Esophagus squamous epithelium (tissue), 5 donors: ENCODE measurements at regions not wholly inside any gene's neighbourhood (a gene's known extent, or its start where the extent isn't known, plus 50 kb on each side); places are given as distances from the start of the nearest gene placed in this dataset.

Experiments
- DNase-seq: peaks from one replicate; lab custom pipeline; 2025; lab: John Stamatoyannopoulos, UW
- H3K27ac ChIP-seq, 4 donors: fragments of 200-600 bp; sonication (generic); one replicate each; pipeline ENCODE4 v1.5.1; 2016 to 2019; ENCODE audit warnings: mild to moderate bottlenecking in 1 of 4
- H3K27me3 ChIP-seq, 4 donors: fragments of 200-600 bp; sonication (generic); 1 replicate in 3 of 4; 2 replicates in 1 of 4; pipeline versions ENCODE4 v1.5.1 to v1.6.0; 2017 to 2021; ENCODE audit warnings: antibody characterized with exemption in 1 of 4
- H3K36me3 ChIP-seq, 3 donors: fragments of 200-600 bp; sonication (generic); one replicate each; pipeline ENCODE4 v1.5.1; 2016 to 2019
- H3K4me1 ChIP-seq, 3 donors: fragments of 200-600 bp; sonication (generic); one replicate each; pipeline ENCODE4 v1.5.1; 2017 to 2019
- H3K4me3 ChIP-seq, 4 donors: fragments of 200-600 bp; sonication (generic); 1 replicate in 3 of 4; 2 replicates in 1 of 4; pipeline ENCODE4 v1.5.1; 2016 to 2019; ENCODE audit warnings: mild to moderate bottlenecking in 2 of 4, moderate library complexity in 1 of 4
- H3K9me3 ChIP-seq, 3 donors: fragments of 200-600 bp; sonication (generic); one replicate each; pipeline ENCODE4 v1.5.1; 2016 to 2019
- CTCF ChIP-seq, 6 experiments: fragments of 450-650 bp in 4 of 6; fragments of 200-600 bp in 2 of 6; sonication (generic) in 2 of 6; IDR thresholded peaks; one replicate each; pipeline ENCODE4 v1.5.1; 2016 to 2019; ENCODE audit warnings: antibody characterized with exemption in 6 of 6, mild to moderate bottlenecking in 4 of 6, moderate library complexity in 4 of 6
- POLR2A ChIP-seq, 4 donors: fragments of 450-650 bp; IDR thresholded peaks; one replicate each; pipeline ENCODE4 v1.6.1; 2017; ENCODE audit warnings: antibody characterized with exemption in 4 of 4, mild to moderate bottlenecking in 4 of 4, moderate library complexity in 3 of 4
- WGBS, 2 donors: methylation state at CpG; one replicate each; pipeline ENCODE4 v1.1.5; 2018; 5-methylcytosine and 5-hydroxymethylcytosine counted together
- intact Hi-C: fragments of 100-400 bp; cut with DNase I; formaldehyde crosslinking; loops from one replicate; pipeline ENCODE4 v1.15.0; 2022
- donor health status: DM: yes; HTN: yes; CAD: no.

GRCh38 chrY:8495243-8495642, 842.0 kb upstream of the TSPY4 start:
- no peak overlapping the region for H3K4me3 ChIP-seq
- intact Hi-C loops = no loop called here
- no peaks in the 10 kb centered on the region for H3K27me3 ChIP-seq
- no peaks in the 10 kb centered on the region for H3K4me1 ChIP-seq
- DNase-seq = no peak
- no peak overlapping the region for H3K27ac ChIP-seq
- 44% methylated on average over 2 of the region's 2 CpGs; no CpG with 5 or more reads in 1 of the 2 donors for WGBS, 2 donors
- H3K9me3 ChIP-seq = no peaks in the 10 kb centered on the region
- TF ChIP-seq CTCF (IDR thresholded peaks at IDR 0.05) (no peak), POLR2A (IDR thresholded peaks at IDR 0.05) (no peak)
- no peaks in the 10 kb centered on the region for H3K36me3 ChIP-seq

DNA sequence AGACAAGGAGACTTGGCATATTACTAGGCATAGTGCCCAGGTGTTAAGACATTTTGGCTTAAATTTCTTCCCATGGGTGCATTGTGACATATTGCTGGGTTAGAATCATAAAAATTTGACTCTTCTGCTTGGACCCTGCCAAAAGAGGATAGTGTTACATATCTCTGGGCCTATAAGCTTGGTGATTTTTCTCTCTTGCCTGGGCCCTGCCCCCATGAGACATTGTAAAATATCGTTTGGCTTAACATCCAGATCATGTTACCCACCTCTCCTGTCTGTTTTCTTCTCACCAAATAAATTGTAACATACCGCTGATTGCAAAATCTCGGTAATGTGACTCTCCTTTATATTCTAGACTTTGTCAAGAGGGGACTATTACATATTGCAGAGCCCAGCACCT, 836.4 kb upstream of the TSPY4 start:
- Histone ChIP-seq H3K27me3 (no peaks in the 10 kb centered on the region), H3K4me1 (no peaks in the 10 kb centered on the region), H3K4me3 (no peak overlapping the region), H3K36me3 (no peaks in the 10 kb centered on the region), H3K27ac (no peak overlapping the region), H3K9me3 (no peaks in the 10 kb centered on the region)
- 54% methylated on average over 3 of the region's 3 CpGs; no CpG with 5 or more reads in 1 of the 2 donors for WGBS, 2 donors
- no peak for TF ChIP-seq POLR2A (IDR thresholded peaks at IDR 0.05)
- TF ChIP-seq CTCF (IDR thresholded peaks at IDR 0.05) = no peak
- no peak for DNase-seq
- intact Hi-C loops = no loop called here

DNA sequence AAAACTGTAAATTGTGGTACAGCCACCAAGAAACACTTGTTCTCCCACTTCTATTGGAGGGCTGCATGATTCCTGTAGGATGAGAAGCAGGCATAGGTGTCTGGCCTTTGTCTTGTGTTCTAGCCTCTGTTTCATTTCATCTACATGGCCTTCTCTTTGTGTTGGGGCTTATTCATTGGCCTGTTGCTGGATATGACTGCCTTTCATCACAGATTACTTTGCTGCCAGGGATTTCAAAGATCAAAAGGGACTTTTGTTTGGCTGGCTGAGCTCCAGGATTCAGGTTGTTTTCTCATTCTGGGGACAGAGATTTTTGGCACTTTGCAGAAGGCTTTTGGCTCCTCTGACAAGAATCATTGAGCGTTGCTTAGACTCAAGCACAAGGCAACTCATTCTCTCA, 803.8 kb upstream of the TSPY4 start:
- no peak for TF ChIP-seq CTCF (IDR thresholded peaks at IDR 0.05)
- TF ChIP-seq POLR2A (IDR thresholded peaks at IDR 0.05) = no peak
- intact Hi-C loops = no loop called here
- H3K4me1 ChIP-seq = no peaks in the 10 kb centered on the region
- no peak overlapping the region for H3K27ac ChIP-seq
- H3K36me3 ChIP-seq = no peaks in the 10 kb centered on the region
- H3K27me3 ChIP-seq = no peaks in the 10 kb centered on the region
- no peak overlapping the region for H3K4me3 ChIP-seq
- H3K9me3 ChIP-seq = no peaks in the 10 kb centered on the region
- WGBS, 2 donors = no CpG with 5 or more reads among the region's 1 CpG
- DNase-seq = no peak

DNA sequence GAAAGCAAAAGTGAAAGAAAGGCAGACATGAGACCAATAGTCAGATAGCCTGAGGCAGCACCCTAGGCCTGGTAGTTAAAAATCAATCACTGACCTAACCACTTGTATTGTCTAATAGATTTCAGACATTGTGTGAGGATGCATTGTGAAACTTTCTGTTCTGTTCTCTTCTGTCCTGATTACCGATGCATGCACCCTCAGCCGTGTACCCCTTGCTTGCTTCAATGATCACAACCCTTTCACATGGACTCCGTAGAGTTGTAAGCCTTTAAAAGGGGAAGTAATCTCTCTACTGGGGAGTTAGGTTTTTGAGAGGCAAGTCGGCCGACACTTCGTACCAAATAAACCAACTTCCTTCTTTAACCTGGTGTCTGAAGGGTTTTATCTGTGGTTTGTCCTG, 801.6 kb upstream of the TSPY4 start:
- Histone ChIP-seq H3K27me3 (no peaks in the 10 kb centered on the region), H3K4me1 (no peaks in the 10 kb centered on the region), H3K4me3 (no peak overlapping the region), H3K9me3 (no peaks in the 10 kb centered on the region), H3K36me3 (no peaks in the 10 kb centered on the region), H3K27ac (no peak overlapping the region)
- WGBS, 2 donors = 94% methylated on average over 5 of the region's 6 CpGs; no CpG with 5 or more reads in 1 of the 2 donors
- no peak for DNase-seq
- intact Hi-C loops = no loop called here
- no peak for TF ChIP-seq CTCF (IDR thresholded peaks at IDR 0.05)
- no peak for TF ChIP-seq POLR2A (IDR thresholded peaks at IDR 0.05)

DNA sequence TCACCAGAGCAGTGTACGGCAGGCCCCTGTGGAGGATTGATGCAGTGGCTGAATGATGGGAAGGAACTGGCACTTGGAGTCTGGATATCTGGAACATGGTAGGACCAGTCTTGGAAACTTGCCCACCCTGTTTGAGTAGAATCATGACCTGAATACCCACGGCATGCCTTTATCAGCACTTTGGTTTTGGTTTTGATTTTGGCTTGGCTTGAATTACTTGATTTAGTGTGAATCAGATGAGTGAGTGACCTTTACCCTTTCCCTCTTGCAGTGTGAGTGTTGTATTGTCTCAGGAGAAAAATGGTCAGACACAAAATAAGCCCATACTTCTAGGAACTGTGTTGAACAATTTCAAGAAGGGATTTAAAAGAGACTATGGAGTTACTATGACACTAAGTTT, 801.0 kb upstream of the TSPY4 start:
- H3K36me3 ChIP-seq = no peaks in the 10 kb centered on the region
- no peaks in the 10 kb centered on the region for H3K4me1 ChIP-seq
- DNase-seq = no peak
- TF ChIP-seq POLR2A (IDR thresholded peaks at IDR 0.05) (no peak), CTCF (IDR thresholded peaks at IDR 0.05) (no peak)
- WGBS, 2 donors = 86% methylated on average over 1 of the region's 2 CpGs; no CpG with 5 or more reads in 1 of the 2 donors
- no peak overlapping the region for H3K4me3 ChIP-seq
- no peaks in the 10 kb centered on the region for H3K27me3 ChIP-seq
- no peaks in the 10 kb centered on the region for H3K9me3 ChIP-seq
- no peak overlapping the region for H3K27ac ChIP-seq
- intact Hi-C loops = no loop called here
